Spleen (tissue), 11 donors: ENCODE measurements at regions not wholly inside any gene's neighbourhood (a gene's known extent, or its start where the extent isn't known, plus 50 kb on each side); places are given as distances from the start of the nearest gene placed in this dataset.
"Not testable (repeated sequence)": the region's sequence is repeated elsewhere in the genome, so short reads cannot be mapped to it uniquely, and the experiment has no call there.

Experiments
- DNase-seq: peaks from one replicate; pipeline ENCODE4 v3.0.0-alpha.2; 2020
- H3K27ac ChIP-seq, 8 donors: fragments of 200-600 bp; sonication (generic) in 7 of 8; 1 replicate in 4 of 8; 2 replicates in 4 of 8; pipeline versions ENCODE4 v1.5.0 to v1.8.0; 2016 to 2021; ENCODE audit warnings: inconsistent platforms in 4 of 8, mild to moderate bottlenecking in 4 of 8, moderate library complexity in 1 of 8
- H3K27me3 ChIP-seq, 7 donors: fragments of 200-600 bp; sonication (generic) in 6 of 7; replicated peaks in 1 of 7; 1 replicate in 4 of 7; 2 replicates in 3 of 7; pipeline versions ENCODE4 v1.5.0 to v1.8.0; 2016 to 2021; ENCODE audit warnings: inconsistent platforms in 3 of 7, mild to moderate bottlenecking in 1 of 7
- H3K36me3 ChIP-seq, 6 donors: fragments of 200-600 bp; sonication (generic) in 5 of 6; 1 replicate in 4 of 6; 2 replicates in 2 of 6; pipeline versions ENCODE4 v1.5.0 to v1.8.0; 2016 to 2021; ENCODE audit warnings: inconsistent platforms in 2 of 6
- H3K4me1 ChIP-seq, 6 donors: fragments of 200-600 bp; sonication (generic) in 5 of 6; 1 replicate in 3 of 6; 2 replicates in 3 of 6; pipeline versions ENCODE4 v1.5.0 to v1.8.0; 2016 to 2021; ENCODE audit warnings: inconsistent platforms in 3 of 6
- H3K4me3 ChIP-seq, 8 donors: fragments of 200-600 bp; sonication (generic) in 7 of 8; 1 replicate in 4 of 8; 2 replicates in 4 of 8; pipeline versions ENCODE4 v1.5.0 to v1.8.0; 2016 to 2021; ENCODE audit warnings: inconsistent platforms in 4 of 8, mild to moderate bottlenecking in 4 of 8, moderate library complexity in 2 of 8
- H3K9me3 ChIP-seq, 8 donors: fragments of 200-600 bp; sonication (generic) in 7 of 8; 1 replicate in 4 of 8; 2 replicates in 4 of 8; pipeline versions ENCODE4 v1.5.0 to v1.8.0; 2016 to 2021; ENCODE audit warnings: inconsistent platforms in 4 of 8
- POLR2A ChIP-seq, 3 donors: fragments of 450-650 bp; IDR thresholded peaks; one replicate each; pipeline ENCODE4 v1.5.1; 2017; ENCODE audit warnings: antibody characterized with exemption in 3 of 3, mild to moderate bottlenecking in 1 of 3
- POLR2AphosphoS5 ChIP-seq, 3 donors: sonication (generic); formaldehyde crosslinking; IDR thresholded peaks; one replicate each; pipeline ENCODE4 v1.5.1; 2017; ENCODE audit warnings: antibody characterized with exemption in 3 of 3
- WGBS, 5 donors: extraction: QIAGEN DNeasy Blood & Tissue Kit in 3 of 5; methylation state at CpG; one replicate each; pipeline versions ENCODE4 v1.1.5 to v1.1.7; 2013 to 2018; 5-methylcytosine and 5-hydroxymethylcytosine counted together
- intact Hi-C: fragments of 100-400 bp; cut with DNase I; formaldehyde crosslinking; loops from one replicate; pipeline ENCODE4 v1.15.0; 2023; ENCODE audit warnings: low total_unique reads
- TF ChIP-seq, protein P1 (sequence below), 11 experiments: fragments of 200-600 bp in 7 of 11; fragments of 450-650 bp in 4 of 11; sonication (generic) in 4 of 11; IDR thresholded peaks in 8 of 11; conservative IDR thresholded peaks in 3 of 11; 1 replicate in 7 of 11; 2 replicates in 4 of 11; pipeline versions ENCODE4 v1.4.0 to v1.8.0; 2016 to 2021; ENCODE audit warnings: antibody characterized with exemption in 11 of 11, inconsistent platforms in 4 of 11, mild to moderate bottlenecking in 1 of 11
- donor health status: healthy with polysubstance abuse.
- donor health status: DM: no; HTN: no; CAD: no; lungs with moderate emphysema.
- donor health status: DM: no; HTN: no; CAD: no.
- donor health status: Bipolar disorder and iron deficiency.
- donor health status: healthy.
- donor health status: DM: no; HTN: no; CAD: no.
- donor health status: DM: yes; HTN: yes; CAD: no.

GRCh38 chr11:86737230-86737629 is 63.1 kb upstream of the PRSS23 start:
- no peak overlapping the region for H3K4me3 ChIP-seq
- H3K9me3 ChIP-seq, result no peaks in the 10 kb centered on the region
- intact Hi-C loops, result no loop called here
- DNase-seq, result no peak
- H3K36me3 ChIP-seq, result no peaks in the 10 kb centered on the region
- H3K27ac ChIP-seq, result peak overlapping the region in 4 of 8 donors; percentile 22 to 61 (median 42)
- no peaks in the 10 kb centered on the region for H3K27me3 ChIP-seq
- peaks cover 4 to 31% (median 9%) of the 10 kb centered on the region in 6 donors for H3K4me1 ChIP-seq
- TF ChIP-seq POLR2AphosphoS5 (IDR thresholded peaks at IDR 0.05), result no peak
- TF ChIP-seq, protein P1, sequence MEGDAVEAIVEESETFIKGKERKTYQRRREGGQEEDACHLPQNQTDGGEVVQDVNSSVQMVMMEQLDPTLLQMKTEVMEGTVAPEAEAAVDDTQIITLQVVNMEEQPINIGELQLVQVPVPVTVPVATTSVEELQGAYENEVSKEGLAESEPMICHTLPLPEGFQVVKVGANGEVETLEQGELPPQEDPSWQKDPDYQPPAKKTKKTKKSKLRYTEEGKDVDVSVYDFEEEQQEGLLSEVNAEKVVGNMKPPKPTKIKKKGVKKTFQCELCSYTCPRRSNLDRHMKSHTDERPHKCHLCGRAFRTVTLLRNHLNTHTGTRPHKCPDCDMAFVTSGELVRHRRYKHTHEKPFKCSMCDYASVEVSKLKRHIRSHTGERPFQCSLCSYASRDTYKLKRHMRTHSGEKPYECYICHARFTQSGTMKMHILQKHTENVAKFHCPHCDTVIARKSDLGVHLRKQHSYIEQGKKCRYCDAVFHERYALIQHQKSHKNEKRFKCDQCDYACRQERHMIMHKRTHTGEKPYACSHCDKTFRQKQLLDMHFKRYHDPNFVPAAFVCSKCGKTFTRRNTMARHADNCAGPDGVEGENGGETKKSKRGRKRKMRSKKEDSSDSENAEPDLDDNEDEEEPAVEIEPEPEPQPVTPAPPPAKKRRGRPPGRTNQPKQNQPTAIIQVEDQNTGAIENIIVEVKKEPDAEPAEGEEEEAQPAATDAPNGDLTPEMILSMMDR (IDR thresholded peaks at IDR 0.05 in 8 of 11, conservative IDR thresholded peaks at IDR 0.05 in 3 of 11), result no peak
- TF ChIP-seq POLR2A (IDR thresholded peaks at IDR 0.05), result no peak

GRCh38 chr11:86736291-86737143 is 63.8 kb upstream of the PRSS23 start:
- Histone ChIP-seq H3K36me3 (no peaks in the 10 kb centered on the region), H3K27ac (no peak overlapping the region), H3K27me3 (no peaks in the 10 kb centered on the region), H3K9me3 (no peaks in the 10 kb centered on the region), H3K4me3 (no peak overlapping the region), H3K4me1 (peaks cover 4 to 29% (median 9%) of the 10 kb centered on the region in 6 donors)
- WGBS, 5 donors, result 73 to 92% (median 91%) methylated on average over 9 of the region's 9 CpGs
- intact Hi-C loops, result no loop called here
- DNase-seq, result no peak
- TF ChIP-seq, protein P1 (IDR thresholded peaks at IDR 0.05 in 8 of 11, conservative IDR thresholded peaks at IDR 0.05 in 3 of 11), result no peak
- TF ChIP-seq POLR2AphosphoS5 (IDR thresholded peaks at IDR 0.05), result no peak
- TF ChIP-seq POLR2A (IDR thresholded peaks at IDR 0.05), result no peak

DNA sequence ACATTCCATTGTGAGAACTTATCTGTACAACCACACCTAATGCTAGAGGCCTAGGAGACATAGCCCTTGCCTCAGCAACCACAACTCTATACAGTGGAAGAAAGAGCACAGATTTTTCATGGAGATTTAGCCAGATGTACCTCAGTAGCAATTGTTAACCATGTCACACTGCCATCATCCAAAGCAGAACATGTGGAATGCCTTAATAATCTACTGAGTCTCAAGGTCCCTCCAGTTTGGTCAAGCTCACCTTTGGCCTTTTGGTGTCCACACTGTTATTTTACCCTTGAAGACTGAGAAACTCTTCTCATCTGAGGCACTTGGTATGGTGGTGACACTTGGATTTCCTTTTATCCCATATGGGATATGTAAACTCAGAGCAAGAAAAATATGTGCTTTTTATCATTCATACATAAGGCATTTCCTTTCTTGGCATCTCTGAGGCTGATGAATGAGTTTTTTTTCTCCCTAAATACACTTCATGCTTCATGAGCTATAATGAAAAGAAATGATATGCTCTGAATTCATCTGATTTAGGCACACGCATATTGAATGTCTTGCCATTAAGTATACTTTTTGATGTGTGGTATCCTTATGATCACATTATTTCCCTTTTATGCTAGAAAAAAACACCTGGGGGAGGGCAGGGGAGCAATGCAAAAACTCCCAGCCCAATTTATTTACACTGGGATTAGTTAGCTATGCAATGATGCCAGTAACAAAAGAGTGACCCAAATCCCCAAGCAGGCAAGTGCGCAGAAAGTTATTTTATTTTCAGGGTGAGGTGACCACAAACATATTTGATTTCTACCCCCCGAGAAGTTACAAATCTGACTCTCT is 63.3 kb upstream of the ME3 start:
- no peaks in the 10 kb centered on the region for H3K9me3 ChIP-seq
- WGBS, 5 donors, result 84 to 96% (median 92%) methylated on average over 3 of the region's 3 CpGs
- H3K36me3 ChIP-seq, result no peaks in the 10 kb centered on the region
- H3K27ac ChIP-seq, result no peak overlapping the region
- TF ChIP-seq, protein P1 (IDR thresholded peaks at IDR 0.05 in 8 of 11, conservative IDR thresholded peaks at IDR 0.05 in 3 of 11), result no peak
- TF ChIP-seq POLR2AphosphoS5 (IDR thresholded peaks at IDR 0.05) (no peak), POLR2A (IDR thresholded peaks at IDR 0.05) (no peak)
- intact Hi-C loops, result no loop called here
- no peak for DNase-seq
- peaks cover 2 to 21% (median 6%) of the 10 kb centered on the region in 6 donors for H3K4me1 ChIP-seq
- no peak overlapping the region for H3K4me3 ChIP-seq
- H3K27me3 ChIP-seq, result no peaks in the 10 kb centered on the region

DNA sequence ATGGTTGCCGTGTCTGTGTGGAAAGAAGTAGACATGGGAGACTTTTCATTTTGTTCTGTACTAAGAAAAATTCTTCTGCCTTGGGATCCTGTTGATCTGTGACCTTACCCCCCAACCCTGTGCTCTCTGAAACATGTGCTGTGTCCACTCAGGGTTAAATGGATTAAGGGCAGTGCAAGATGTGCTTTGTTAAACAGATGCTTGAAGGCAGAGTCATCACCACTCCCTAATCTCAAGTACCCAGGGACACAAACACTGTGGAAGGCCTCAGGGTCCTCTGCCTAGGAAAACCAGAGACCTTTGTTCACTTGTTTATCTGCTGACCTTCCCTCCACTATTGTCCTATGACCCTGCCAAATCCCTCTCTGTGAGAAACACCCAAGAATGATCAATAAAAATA is 60.3 kb upstream of the ME3 start:
- H3K4me1 ChIP-seq, H3K27me3 ChIP-seq, H3K27ac ChIP-seq, intact Hi-C loops, H3K36me3 ChIP-seq, DNase-seq, H3K4me3 ChIP-seq, H3K9me3 ChIP-seq: not testable (repeated sequence)
- 83% methylated on average over 1 of the region's 1 CpG; no CpG with 5 or more reads in 4 of the 5 donors for WGBS, 5 donors

GRCh38 chr11:86732286-86732685 is 59.9 kb upstream of the ME3 start:
- H3K27ac ChIP-seq, H3K4me3 ChIP-seq, H3K9me3 ChIP-seq, H3K4me1 ChIP-seq, intact Hi-C loops, H3K27me3 ChIP-seq, DNase-seq, H3K36me3 ChIP-seq: not testable (repeated sequence)
- WGBS, 5 donors, result 88 to 96% (median 94%) methylated on average over 8 to 23 of the region's 27 CpGs

DNA sequence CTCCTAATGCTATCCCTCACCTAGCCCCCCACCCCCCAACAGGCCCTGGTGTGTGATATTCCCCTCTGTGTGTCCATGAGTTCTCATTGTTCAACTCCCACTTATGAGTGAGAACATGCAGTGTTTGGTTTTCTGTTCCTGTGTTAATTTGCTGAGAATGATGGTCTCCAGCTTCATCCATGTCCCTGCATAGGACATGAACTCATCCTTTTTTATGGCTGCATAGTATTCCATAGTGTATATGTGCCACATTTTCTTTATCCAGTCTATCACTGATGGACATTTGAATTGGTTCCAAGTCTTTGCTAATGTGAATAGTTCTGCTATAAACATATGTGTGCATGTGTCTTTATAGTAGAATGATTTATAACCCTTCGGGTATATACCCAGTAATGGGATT is 57.2 kb upstream of the ME3 start:
- H3K4me1 ChIP-seq, intact Hi-C loops, H3K4me3 ChIP-seq, DNase-seq, H3K27ac ChIP-seq, H3K9me3 ChIP-seq, H3K36me3 ChIP-seq, H3K27me3 ChIP-seq: not testable (repeated sequence)
- 92 to 100% (median 98%) methylated on average over 1 of the region's 1 CpG for WGBS, 5 donors
